ENCODE measurements at regions not wholly inside any gene's neighbourhood (a gene's known extent, or its start where the extent isn't known, plus 50 kb on each side); places are given as distances from the start of the nearest gene placed in this dataset.

DNA sequence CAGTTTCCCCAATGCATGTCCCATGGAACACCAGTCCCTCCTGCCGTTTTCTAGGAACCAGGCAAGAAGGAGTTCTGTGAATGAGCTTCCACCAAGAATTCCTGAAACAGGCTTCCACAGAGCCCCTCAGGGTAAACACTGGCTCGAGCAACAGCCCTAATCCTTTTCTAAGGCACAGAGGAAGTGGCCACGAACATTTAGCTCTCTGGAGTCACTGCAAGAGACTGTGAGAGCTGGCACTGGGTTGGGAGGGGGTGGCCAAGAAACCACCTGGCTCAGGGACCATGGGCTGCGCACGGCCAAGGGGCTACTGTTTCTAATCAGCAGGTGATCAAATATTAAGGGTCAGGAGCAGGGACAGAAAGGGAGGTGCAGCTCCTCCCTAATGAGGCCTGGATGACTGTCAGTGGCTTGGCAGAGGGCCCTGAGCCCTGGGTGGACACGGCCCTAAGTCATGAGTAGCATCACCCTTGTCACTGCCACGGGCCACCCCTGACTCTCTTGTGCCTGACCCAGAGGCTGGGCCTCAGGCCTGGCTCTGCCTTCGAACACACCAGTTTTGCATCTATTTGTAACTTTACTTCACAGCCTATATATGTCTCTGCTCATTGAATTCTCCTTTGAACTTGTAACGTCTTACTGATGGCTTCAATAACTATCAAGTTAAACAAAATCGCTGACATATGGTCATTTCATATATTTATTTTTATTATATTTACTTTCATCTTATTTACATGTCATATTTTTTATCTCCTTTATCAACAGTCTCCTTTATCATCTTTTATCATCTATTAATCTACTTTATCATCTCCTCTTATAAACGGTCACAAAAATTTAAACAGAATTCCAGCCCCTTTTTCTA lies 154.0 kb downstream of the DICER1 start:
- no peak for TF ChIP-seq CTCF (IDR thresholded peaks at IDR 0.05)
- TF ChIP-seq POLR2AphosphoS5 (IDR thresholded peaks at IDR 0.05; ENCODE audit: low read depth, low read length) = no peak
